BLaER1 (cell line): ENCODE measurements at regions not wholly inside any gene's neighbourhood (a gene's known extent, or its start where the extent isn't known, plus 50 kb on each side); places are given as distances from the start of the nearest gene placed in this dataset.
A peak's percentile ranks its signal among the peaks of the same experiment; 100 is the strongest.

Source experiments
- H3K27ac ChIP-seq: shearing (Covaris generic); formaldehyde crosslinking; 2 replicates; pipeline ENCODE4 v1.8.1; 2022
- H3K27me3 ChIP-seq: shearing (Covaris generic); formaldehyde crosslinking; 2 replicates; pipeline ENCODE4 v1.8.1; 2022
- H3K36me3 ChIP-seq: shearing (Covaris generic); formaldehyde crosslinking; 2 replicates; pipeline ENCODE4 v1.8.1; 2022
- H3K4me1 ChIP-seq: shearing (Covaris generic); formaldehyde crosslinking; 2 replicates; pipeline ENCODE4 v1.8.1; 2022
- H3K4me2 ChIP-seq: shearing (Covaris generic); formaldehyde crosslinking; 2 replicates; pipeline ENCODE4 v1.8.1; 2022
- H3K4me3 ChIP-seq: shearing (Covaris generic); formaldehyde crosslinking; 2 replicates; pipeline ENCODE4 v1.8.1; 2022
- H3K9ac ChIP-seq: shearing (Covaris generic); formaldehyde crosslinking; 2 replicates; pipeline ENCODE4 v1.8.1; 2022
- H3K9me3 ChIP-seq: shearing (Covaris generic); formaldehyde crosslinking; 2 replicates; pipeline ENCODE4 v1.8.1; 2022
- H4K20me1 ChIP-seq: shearing (Covaris generic); formaldehyde crosslinking; 2 replicates; pipeline ENCODE4 v1.8.1; 2022
- Cebpa-rat ChIP-seq: shearing (Covaris generic); IDR thresholded peaks from 2 replicates; pipeline ENCODE4 v1.8.1; 2022

- Histone ChIP-seq H3K27ac (no peak overlapping the region), H3K4me1 (no peaks in the 10 kb centered on the region), H3K4me3 (no peak overlapping the region), H3K27me3 (no peaks in the 10 kb centered on the region), H3K36me3 (no peaks in the 10 kb centered on the region), H3K9ac (no peak overlapping the region), H4K20me1 (no peaks in the 10 kb centered on the region), H3K9me3 (no peaks in the 10 kb centered on the region), H3K4me2 (no peak overlapping the region)
- no peak for TF ChIP-seq Cebpa-rat
Measured at GRCh38 chr20:21826976-21827375, 121.5 kb downstream of the PAX1 start.

- Histone ChIP-seq H3K36me3 (no peaks in the 10 kb centered on the region), H3K9me3 (no peaks in the 10 kb centered on the region), H3K4me1 (no peaks in the 10 kb centered on the region), H3K27me3 (no peaks in the 10 kb centered on the region), H4K20me1 (no peaks in the 10 kb centered on the region), H3K9ac (no peak overlapping the region), H3K4me2 (no peak overlapping the region), H3K4me3 (no peak overlapping the region), H3K27ac (no peak overlapping the region)
- no peak for TF ChIP-seq Cebpa-rat
Measured at GRCh38 chr20:21821358-21821757, 115.9 kb downstream of the PAX1 start.

DNA sequence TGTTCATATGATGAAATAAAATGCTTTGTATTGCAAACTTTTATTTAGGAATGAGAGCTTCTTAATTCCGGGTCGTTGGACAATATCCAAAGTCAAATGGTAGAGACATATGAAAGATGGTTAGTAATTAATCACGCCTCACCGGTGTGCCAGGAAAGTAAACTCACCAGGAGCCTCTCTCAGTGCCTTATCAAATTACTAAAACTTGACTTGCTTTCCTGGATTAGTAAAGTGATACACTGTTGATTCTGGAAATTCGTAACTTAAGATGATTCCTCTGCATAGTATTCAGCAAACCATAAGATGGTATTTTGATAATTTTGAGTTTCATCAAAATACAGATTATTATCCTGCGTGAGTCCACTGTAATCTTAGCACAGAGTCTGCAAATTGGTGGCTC lies 115.2 kb downstream of the PAX1 start:
- no peaks in the 10 kb centered on the region for H3K36me3 ChIP-seq
- H3K27ac ChIP-seq, result no peak overlapping the region
- H3K4me3 ChIP-seq, result no peak overlapping the region
- H3K27me3 ChIP-seq, result no peaks in the 10 kb centered on the region
- no peaks in the 10 kb centered on the region for H3K9me3 ChIP-seq
- TF ChIP-seq Cebpa-rat, result no peak
- no peak overlapping the region for H3K4me2 ChIP-seq
- H4K20me1 ChIP-seq, result no peaks in the 10 kb centered on the region
- H3K4me1 ChIP-seq, result no peaks in the 10 kb centered on the region
- H3K9ac ChIP-seq, result no peak overlapping the region

DNA sequence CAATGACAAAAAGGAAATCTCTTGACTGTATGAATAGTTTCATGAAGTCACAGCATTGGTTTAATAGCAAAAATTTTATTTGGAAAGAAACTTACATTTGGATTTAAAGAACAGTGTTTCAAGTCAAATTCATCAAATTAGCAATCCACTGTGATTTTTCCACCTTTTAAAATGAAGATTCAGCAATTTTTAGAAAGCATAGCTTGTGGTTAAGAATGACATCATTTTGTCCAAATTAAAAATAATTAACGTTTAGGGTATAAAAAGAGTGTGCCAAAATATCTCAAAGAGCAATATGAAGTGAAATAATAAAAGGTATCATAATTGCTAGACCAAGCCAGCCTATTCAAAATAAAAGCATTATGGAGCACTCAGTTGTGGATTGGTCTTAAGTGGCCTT lies 114.6 kb downstream of the PAX1 start:
- H3K9me3 ChIP-seq, result no peaks in the 10 kb centered on the region
- H3K27me3 ChIP-seq, result no peaks in the 10 kb centered on the region
- H3K9ac ChIP-seq, result no peak overlapping the region
- TF ChIP-seq Cebpa-rat, result no peak
- H3K36me3 ChIP-seq, result no peaks in the 10 kb centered on the region
- no peak overlapping the region for H3K4me2 ChIP-seq
- H3K4me3 ChIP-seq, result no peak overlapping the region
- no peak overlapping the region for H3K27ac ChIP-seq
- no peaks in the 10 kb centered on the region for H4K20me1 ChIP-seq
- H3K4me1 ChIP-seq, result no peaks in the 10 kb centered on the region

DNA sequence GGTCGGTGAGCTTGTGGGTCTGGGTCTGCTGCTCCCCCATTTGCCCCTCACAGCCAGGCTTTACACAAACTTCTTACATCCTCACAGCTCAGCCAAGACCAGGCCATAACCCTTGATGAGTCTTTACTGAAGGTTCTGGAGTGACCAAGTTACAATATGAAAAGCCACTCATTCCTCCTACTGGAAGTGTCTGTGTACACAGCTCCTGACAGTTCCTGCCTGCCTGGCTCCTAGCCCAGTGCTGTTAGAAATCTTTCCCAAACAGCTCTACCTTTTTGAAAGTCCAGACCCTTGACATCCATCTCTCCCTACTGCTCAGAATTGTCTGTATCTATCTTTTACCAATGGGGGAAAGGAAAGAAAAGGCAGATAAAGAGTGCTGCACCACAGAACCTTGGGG lies 106.9 kb downstream of the PAX1 start:
- TF ChIP-seq Cebpa-rat, result no peak
- Histone ChIP-seq H3K4me1 (peaks cover 35% of the 10 kb centered on the region), H3K9ac (no peak overlapping the region), H3K9me3 (no peaks in the 10 kb centered on the region; the same call in 1 of the 2 replicates), H3K27ac (no peak overlapping the region), H3K36me3 (no peaks in the 10 kb centered on the region), H3K27me3 (no peaks in the 10 kb centered on the region), H3K4me3 (no peak overlapping the region), H3K4me2 (no peak overlapping the region), H4K20me1 (no peaks in the 10 kb centered on the region)

DNA sequence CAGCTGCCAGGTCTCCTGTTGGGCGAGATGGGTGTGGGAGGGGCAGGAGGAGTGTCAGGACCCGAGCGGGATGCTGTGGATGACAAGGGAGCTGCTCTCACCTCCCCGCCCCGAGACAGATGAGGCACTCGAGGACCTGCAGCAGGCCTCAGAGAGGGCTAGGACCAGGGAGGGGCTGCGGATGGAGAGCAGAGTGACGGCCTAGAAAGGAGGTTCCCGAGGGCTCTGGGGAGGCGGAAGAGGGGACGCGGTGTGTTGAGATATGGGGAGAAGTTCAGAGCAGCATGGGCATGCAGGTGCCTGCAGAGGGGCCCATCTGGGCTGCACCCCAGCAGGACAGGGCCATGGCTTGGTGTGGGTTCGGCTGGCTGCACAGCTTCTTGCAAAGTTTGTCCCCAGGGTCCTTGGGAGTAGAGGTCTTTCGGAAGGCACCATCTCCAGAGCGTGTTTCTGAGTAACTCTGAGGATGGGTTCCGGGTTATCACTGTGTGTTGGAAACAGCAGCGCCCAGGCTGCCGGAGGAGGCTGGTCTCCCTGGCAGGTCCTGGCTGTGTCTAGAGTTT lies 104.6 kb downstream of the PAX1 start:
- H3K27me3 ChIP-seq, result no peaks in the 10 kb centered on the region
- TF ChIP-seq Cebpa-rat, result no peak

DNA sequence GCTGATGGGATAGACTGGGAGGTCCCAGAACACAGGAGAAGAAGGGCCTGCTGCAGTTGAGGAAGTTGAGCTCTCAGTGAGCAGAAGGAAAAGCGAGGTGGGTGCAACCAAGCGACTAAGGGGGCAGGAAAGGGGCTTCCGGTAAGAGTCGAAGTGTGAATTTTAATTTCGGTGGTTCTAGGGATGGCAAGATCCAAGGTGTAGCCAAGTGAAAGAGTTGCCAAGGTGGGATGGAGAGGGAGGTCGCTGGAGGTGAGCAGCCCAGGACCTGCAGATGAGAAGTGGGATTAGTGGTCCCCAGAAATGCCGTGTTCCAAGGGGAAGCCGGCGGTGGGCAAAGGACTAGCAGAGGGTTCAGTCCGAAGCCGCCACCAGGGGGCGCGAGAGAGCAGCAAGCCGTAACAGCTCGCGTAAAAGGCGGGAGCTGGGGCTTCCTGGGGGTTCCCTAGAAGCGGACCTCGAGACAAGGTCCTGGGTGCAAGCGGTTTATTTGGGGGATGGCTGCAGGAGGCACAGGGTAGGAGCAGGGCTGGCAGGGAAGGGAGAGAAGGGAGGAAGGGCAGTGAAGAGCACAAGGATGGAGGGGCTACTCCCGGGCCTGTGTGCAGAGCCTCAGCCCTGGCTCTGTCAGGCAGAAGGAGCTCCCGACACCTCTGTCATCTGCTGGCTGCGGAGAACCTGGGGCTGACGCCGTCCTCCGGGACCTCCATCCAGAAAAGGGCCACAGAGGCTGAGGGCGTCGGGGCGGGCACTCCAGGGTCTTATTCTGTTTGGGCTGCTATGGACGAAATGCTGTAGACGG lies 103.6 kb downstream of the PAX1 start:
- no peak overlapping the region for H3K9ac ChIP-seq
- no peaks in the 10 kb centered on the region for H4K20me1 ChIP-seq
- peaks cover 35% of the 10 kb centered on the region for H3K4me1 ChIP-seq
- H3K9me3 ChIP-seq, result no peaks in the 10 kb centered on the region; the same call in 1 of the 2 replicates
- H3K4me2 ChIP-seq, result peak overlapping the region; percentile 80
- H3K27ac ChIP-seq, result no peak overlapping the region
- no peaks in the 10 kb centered on the region for H3K27me3 ChIP-seq
- no peaks in the 10 kb centered on the region for H3K36me3 ChIP-seq
- TF ChIP-seq Cebpa-rat, result no peak
- H3K4me3 ChIP-seq, result no peak overlapping the region

More for the DNA sequence above, 104.6 kb downstream of the PAX1 start:
- Histone ChIP-seq H3K4me3 (peak overlapping the region; percentile 8; the same call in 1 of the 2 replicates), H3K4me1 (peaks cover 35% of the 10 kb centered on the region), H3K4me2 (peak overlapping the region; percentile 80), H3K9ac (no peak overlapping the region), H3K9me3 (no peaks in the 10 kb centered on the region; the same call in 1 of the 2 replicates), H3K27ac (0 out of 2 replicates have a peak overlapping the region, but pooled peaks have one; percentile 4), H4K20me1 (no peaks in the 10 kb centered on the region), H3K36me3 (no peaks in the 10 kb centered on the region)

- no peaks in the 10 kb centered on the region; the same call in 1 of the 2 replicates for H3K9me3 ChIP-seq
- H3K4me2 ChIP-seq, result no peak overlapping the region
- H3K36me3 ChIP-seq, result no peaks in the 10 kb centered on the region
- no peak overlapping the region for H3K27ac ChIP-seq
- TF ChIP-seq Cebpa-rat, result no peak
- no peak overlapping the region for H3K4me3 ChIP-seq
- H3K9ac ChIP-seq, result no peak overlapping the region
- no peaks in the 10 kb centered on the region for H3K27me3 ChIP-seq
- no peaks in the 10 kb centered on the region for H4K20me1 ChIP-seq
- H3K4me1 ChIP-seq, result peaks cover 35% of the 10 kb centered on the region
Measured at GRCh38 chr20:21808139-21808538, 102.7 kb downstream of the PAX1 start.

DNA sequence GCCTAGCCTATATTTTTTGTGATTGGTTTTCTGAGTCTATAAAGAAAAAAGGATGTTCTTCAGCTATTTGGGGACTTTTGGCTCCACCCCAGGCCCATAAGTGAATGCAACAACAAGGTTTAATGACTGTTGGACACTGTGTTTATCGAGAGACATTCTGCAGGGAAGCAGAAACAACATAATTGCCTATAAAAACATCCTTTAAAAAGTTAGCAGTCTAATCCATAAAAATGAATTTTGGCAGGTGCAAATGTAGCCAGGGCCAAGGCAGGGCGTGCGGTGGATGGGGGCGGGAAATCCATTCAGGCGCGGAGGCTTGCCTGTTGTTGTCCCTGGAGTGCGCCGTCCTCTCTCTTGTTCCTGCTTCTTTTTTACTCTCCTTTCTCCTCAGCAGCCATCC lies 99.3 kb downstream of the PAX1 start:
- Histone ChIP-seq H4K20me1 (no peaks in the 10 kb centered on the region), H3K4me1 (peaks cover 11% of the 10 kb centered on the region), H3K9me3 (no peaks in the 10 kb centered on the region; the same call in 1 of the 2 replicates), H3K4me2 (no peak overlapping the region), H3K4me3 (no peak overlapping the region), H3K36me3 (no peaks in the 10 kb centered on the region), H3K27ac (no peak overlapping the region), H3K9ac (no peak overlapping the region), H3K27me3 (no peaks in the 10 kb centered on the region)
- TF ChIP-seq Cebpa-rat, result no peak

DNA sequence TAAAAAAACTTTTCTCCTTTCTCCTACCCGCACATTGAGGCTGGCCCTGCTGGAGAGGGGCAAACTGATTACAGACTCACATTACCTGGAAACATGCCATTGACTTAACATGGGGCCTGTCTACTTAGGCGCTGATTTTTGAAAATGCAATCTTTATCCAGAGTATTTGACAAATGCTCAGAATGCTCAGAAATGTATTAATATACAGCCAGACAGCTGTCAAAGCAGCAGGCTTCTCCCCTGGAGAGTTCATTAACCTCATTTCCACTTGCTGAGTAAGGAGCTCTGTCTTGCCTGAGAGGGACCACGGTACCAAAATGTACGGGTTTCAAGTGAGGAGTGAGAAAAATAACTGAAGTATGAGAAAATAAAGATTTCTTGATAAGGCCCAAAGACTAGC lies 95.7 kb downstream of the PAX1 start:
- Histone ChIP-seq H3K36me3 (no peaks in the 10 kb centered on the region), H4K20me1 (no peaks in the 10 kb centered on the region), H3K9me3 (no peaks in the 10 kb centered on the region), H3K4me1 (no peaks in the 10 kb centered on the region), H3K27me3 (no peaks in the 10 kb centered on the region), H3K9ac (no peak overlapping the region), H3K4me2 (no peak overlapping the region), H3K4me3 (no peak overlapping the region), H3K27ac (no peak overlapping the region)
- no peak for TF ChIP-seq Cebpa-rat
